Stomach smooth muscle (tissue), 2 donors: ENCODE measurements at regions not wholly inside any gene's neighbourhood (a gene's known extent, or its start where the extent isn't known, plus 50 kb on each side); places are given as distances from the start of the nearest gene placed in this dataset.
"Not testable (repeated sequence)": the region's sequence is repeated elsewhere in the genome, so short reads cannot be mapped to it uniquely, and the experiment has no call there.

Source experiments
- H3K27ac ChIP-seq: one replicate; pipeline ENCODE4 v1.7.0; 2013; ENCODE audit warnings: mild to moderate bottlenecking, low read length, inconsistent platforms
- H3K27me3 ChIP-seq, 2 donors: one replicate each; pipeline ENCODE4 v1.7.0; 2013; ENCODE audit warnings: low read length in 2 of 2; ENCODE audit not compliant: insufficient read depth in 2 of 2, control insufficient read depth in 1 of 2
- H3K36me3 ChIP-seq, 2 donors: one replicate each; pipeline ENCODE4 v1.7.0; 2013; ENCODE audit warnings: low read length in 2 of 2; ENCODE audit not compliant: control insufficient read depth in 2 of 2, insufficient read depth in 2 of 2
- H3K4me1 ChIP-seq: one replicate; pipeline ENCODE4 v1.7.0; 2013; ENCODE audit warnings: low read length; ENCODE audit not compliant: control insufficient read depth, insufficient read depth
- H3K4me3 ChIP-seq, 2 donors: one replicate each; pipeline ENCODE4 v1.7.0; 2013; ENCODE audit warnings: low read length in 2 of 2
- H3K9ac ChIP-seq, 2 donors: one replicate each; pipeline ENCODE4 v1.7.0; 2013; ENCODE audit warnings: low read length in 2 of 2, mild to moderate bottlenecking in 1 of 2
- H3K9me3 ChIP-seq, 2 donors: one replicate each; pipeline ENCODE4 v1.7.0; 2013; ENCODE audit warnings: low read length in 2 of 2; ENCODE audit not compliant: control insufficient read depth in 2 of 2
- donor health status: healthy.
- donor health status: Pancreatic carcinoma.

GRCh38 chr6:11942185-11942864 lies 69.8 kb upstream of the HIVEP1 start:
- Histone ChIP-seq H3K4me1 (no peaks in the 10 kb centered on the region), H3K36me3 (no peaks in the 10 kb centered on the region), H3K9ac (no peak overlapping the region), H3K27me3 (no peaks in the 10 kb centered on the region), H3K9me3 (no peaks in the 10 kb centered on the region), H3K4me3 (no peak overlapping the region), H3K27ac (no peak overlapping the region)

GRCh38 chr6:11940532-11941166 lies 71.5 kb upstream of the HIVEP1 start:
- not testable (repeated sequence) for H3K27ac ChIP-seq, H3K4me1 ChIP-seq, H3K4me3 ChIP-seq, H3K9ac ChIP-seq, H3K27me3 ChIP-seq, H3K9me3 ChIP-seq, H3K36me3 ChIP-seq

GRCh38 chr6:11938285-11938890 lies 73.7 kb upstream of the HIVEP1 start:
- no peak overlapping the region for H3K9ac ChIP-seq
- no peak overlapping the region for H3K4me3 ChIP-seq

GRCh38 chr6:11934638-11935037 lies 77.5 kb upstream of the HIVEP1 start:
- Histone ChIP-seq H3K36me3 (no peaks in the 10 kb centered on the region), H3K4me1 (no peaks in the 10 kb centered on the region), H3K27me3 (no peaks in the 10 kb centered on the region), H3K27ac (no peak overlapping the region), H3K4me3 (no peak overlapping the region), H3K9ac (no peak overlapping the region), H3K9me3 (no peaks in the 10 kb centered on the region)

More at GRCh38 chr6:11938285-11938890, 73.7 kb upstream of the HIVEP1 start:
- Histone ChIP-seq H3K27ac (no peak overlapping the region), H3K4me1 (no peaks in the 10 kb centered on the region), H3K27me3 (no peaks in the 10 kb centered on the region), H3K9me3 (no peaks in the 10 kb centered on the region), H3K36me3 (no peaks in the 10 kb centered on the region)

- H3K27ac ChIP-seq, H3K4me3 ChIP-seq, H3K36me3 ChIP-seq, H3K4me1 ChIP-seq, H3K27me3 ChIP-seq, H3K9me3 ChIP-seq, H3K9ac ChIP-seq: not testable (repeated sequence)
Measured at GRCh38 chr6:11932892-11933291, 79.2 kb upstream of the HIVEP1 start.

- Histone ChIP-seq H3K27me3 (no peaks in the 10 kb centered on the region), H3K4me1 (no peaks in the 10 kb centered on the region), H3K9ac (no peak overlapping the region), H3K36me3 (no peaks in the 10 kb centered on the region), H3K4me3 (no peak overlapping the region), H3K9me3 (no peaks in the 10 kb centered on the region), H3K27ac (no peak overlapping the region)
Measured at GRCh38 chr6:11931296-11932035, 80.6 kb upstream of the HIVEP1 start.

GRCh38 chr6:11930834-11931233 lies 81.3 kb upstream of the HIVEP1 start:
- not testable (repeated sequence) for H3K27me3 ChIP-seq, H3K9ac ChIP-seq, H3K9me3 ChIP-seq, H3K4me1 ChIP-seq, H3K27ac ChIP-seq, H3K4me3 ChIP-seq, H3K36me3 ChIP-seq

- no peaks in the 10 kb centered on the region for H3K27me3 ChIP-seq
- H3K36me3 ChIP-seq = no peaks in the 10 kb centered on the region
- no peaks in the 10 kb centered on the region for H3K9me3 ChIP-seq
- no peak overlapping the region for H3K4me3 ChIP-seq
- H3K9ac ChIP-seq = no peak overlapping the region
- H3K4me1 ChIP-seq = no peaks in the 10 kb centered on the region
- no peak overlapping the region for H3K27ac ChIP-seq
Measured at GRCh38 chr6:11930240-11930639, 81.9 kb upstream of the HIVEP1 start.

- Histone ChIP-seq H3K36me3 (no peaks in the 10 kb centered on the region), H3K9me3 (no peaks in the 10 kb centered on the region), H3K27ac (no peak overlapping the region), H3K27me3 (no peaks in the 10 kb centered on the region), H3K4me1 (no peaks in the 10 kb centered on the region), H3K4me3 (no peak overlapping the region), H3K9ac (no peak overlapping the region)
Measured at GRCh38 chr6:11929241-11929835, 82.8 kb upstream of the HIVEP1 start.

- H3K9ac ChIP-seq = no peak overlapping the region
- H3K9me3 ChIP-seq = no peaks in the 10 kb centered on the region
- H3K27ac ChIP-seq = no peak overlapping the region
- H3K36me3 ChIP-seq = no peaks in the 10 kb centered on the region
- H3K4me1 ChIP-seq = no peaks in the 10 kb centered on the region
- H3K27me3 ChIP-seq = no peaks in the 10 kb centered on the region
- no peak overlapping the region for H3K4me3 ChIP-seq
Measured at GRCh38 chr6:11926594-11927407, 85.3 kb upstream of the HIVEP1 start.
